GM12875 (cell line): ENCODE measurements at regions not wholly inside any gene's neighbourhood (a gene's known extent, or its start where the extent isn't known, plus 50 kb on each side); places are given as distances from the start of the nearest gene placed in this dataset.

Source experiments
- H3K4me3 ChIP-seq: one replicate; pipeline ENCODE4 v1.5.1; 2011; ENCODE audit warnings: low read depth, low read length, control low read depth
- CTCF ChIP-seq: IDR thresholded peaks from 2 replicates; pipeline ENCODE4 v1.5.1; 2011; ENCODE audit warnings: low read depth, mild to moderate bottlenecking, control low read depth, inconsistent platforms, low read length, moderate library complexity, borderline replicate concordance; ENCODE audit not compliant: insufficient read depth

- TF ChIP-seq CTCF: no peak
- H3K4me3 ChIP-seq: no peak overlapping the region
Measured at GRCh38 chr3:135310317-135310716, 515.3 kb downstream of the EPHB1 start.

DNA sequence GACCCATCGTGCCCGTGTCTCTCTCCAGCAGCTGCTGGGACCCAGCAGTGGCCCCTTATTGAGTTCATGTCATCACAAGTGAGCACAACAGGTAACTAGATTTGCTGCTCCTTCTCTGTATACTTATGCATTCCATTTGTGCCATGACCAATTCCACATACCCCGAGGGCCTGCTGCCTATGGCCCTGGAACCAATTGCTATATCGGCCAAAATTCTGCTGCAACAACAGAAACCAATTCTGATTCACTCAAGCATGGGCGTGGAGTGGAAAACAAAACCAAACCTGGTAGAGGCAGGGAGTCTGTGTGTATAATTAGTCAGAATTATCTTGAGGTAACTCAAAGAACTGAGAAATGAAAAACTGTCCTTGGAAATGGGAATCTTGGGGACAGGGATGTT is 516.6 kb downstream of the EPHB1 start:
- no peak overlapping the region for H3K4me3 ChIP-seq
- TF ChIP-seq CTCF: no peak

GRCh38 chr3:135314237-135314636 is 519.2 kb downstream of the EPHB1 start:
- H3K4me3 ChIP-seq: no peak overlapping the region
- no peak for TF ChIP-seq CTCF

DNA sequence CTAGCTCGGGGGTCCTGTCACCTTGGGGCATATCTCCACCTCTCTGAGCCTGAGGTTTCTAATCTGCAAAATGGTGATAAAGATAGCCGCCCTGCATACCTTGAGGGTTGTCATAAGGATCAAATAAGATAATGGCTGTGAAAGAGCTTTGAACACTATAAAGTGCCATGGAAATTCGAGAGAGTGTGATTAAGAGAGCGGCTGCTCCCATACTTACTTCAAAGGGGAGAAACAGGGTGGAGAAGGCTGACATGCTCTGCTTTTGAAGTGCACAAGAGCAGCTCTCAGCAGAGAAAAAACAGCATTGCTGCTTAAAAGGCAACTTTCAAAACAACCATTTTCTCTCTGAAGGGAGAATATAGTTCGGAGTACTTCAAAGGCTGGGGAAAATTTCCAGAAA is 529.2 kb downstream of the EPHB1 start:
- TF ChIP-seq CTCF: no peak
- no peak overlapping the region for H3K4me3 ChIP-seq

DNA sequence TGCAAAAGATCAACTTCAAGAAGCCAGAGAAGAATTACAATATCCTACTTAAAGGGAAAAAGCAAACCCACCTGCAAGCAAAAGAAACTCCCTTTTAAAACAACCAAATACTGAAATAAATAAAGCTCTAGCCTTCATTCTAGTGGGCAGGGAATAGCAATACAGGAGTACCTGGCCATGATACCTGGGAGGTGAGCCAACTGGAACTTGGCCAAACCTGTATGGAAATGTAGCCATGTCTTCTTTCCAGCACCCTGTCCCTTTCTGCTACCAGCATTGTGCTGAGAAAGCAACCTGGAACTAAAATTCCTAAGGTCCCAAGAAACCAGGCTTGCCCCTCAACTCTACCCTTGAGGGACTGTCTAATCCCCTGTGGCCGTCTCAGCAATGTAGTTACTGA is 530.0 kb downstream of the EPHB1 start:
- no peak for TF ChIP-seq CTCF

DNA sequence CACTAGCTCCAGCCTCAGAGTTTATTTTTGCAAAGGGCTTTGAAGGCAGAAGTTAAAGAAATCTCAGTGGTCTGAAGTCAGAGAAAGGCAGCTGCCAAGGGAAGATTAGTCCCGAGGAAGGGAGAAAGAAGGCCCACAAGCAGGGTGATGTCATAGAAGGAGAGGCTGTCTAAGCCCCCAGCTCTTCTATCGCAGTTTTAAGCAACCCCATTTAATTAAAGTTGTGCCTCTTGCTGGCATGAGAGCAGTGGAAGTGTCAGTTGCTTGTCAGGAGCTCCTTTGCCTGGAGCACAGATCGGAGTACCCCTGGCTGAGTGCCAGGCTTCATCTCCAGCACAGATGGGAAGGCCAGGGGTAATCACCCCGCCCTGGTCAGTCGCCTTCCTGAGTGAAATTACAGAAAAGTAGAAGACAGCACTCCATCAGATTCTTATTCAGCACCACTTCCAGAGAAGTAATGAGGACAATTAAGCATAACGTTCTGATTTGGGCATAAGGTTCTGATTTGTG is 530.7 kb downstream of the EPHB1 start:
- TF ChIP-seq CTCF: no peak
- H3K4me3 ChIP-seq: no peak overlapping the region

More for the DNA sequence above, 530.0 kb downstream of the EPHB1 start:
- no peak overlapping the region for H3K4me3 ChIP-seq

DNA sequence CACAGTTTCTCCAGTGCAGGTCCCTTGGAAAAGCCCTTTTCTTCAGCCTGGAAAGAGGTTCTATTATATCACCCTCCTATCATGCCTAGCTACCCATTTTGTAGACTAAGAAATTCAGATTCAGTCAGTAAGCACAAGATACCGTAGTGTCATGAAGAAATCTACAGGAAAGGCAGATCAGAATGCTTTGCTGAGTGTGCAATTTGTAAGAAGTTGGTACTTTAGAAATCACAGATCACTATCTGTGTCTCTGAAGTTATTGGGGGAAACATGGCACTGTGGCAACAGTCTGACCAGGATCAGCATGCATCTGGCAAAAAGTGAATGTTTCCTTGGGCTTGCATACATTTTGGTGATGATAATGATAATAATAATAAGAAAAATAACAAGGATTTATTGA is 531.8 kb downstream of the EPHB1 start:
- H3K4me3 ChIP-seq: no peak overlapping the region
- TF ChIP-seq CTCF: no peak
